Keratinocyte (primary cell): ENCODE measurements at regions not wholly inside any gene's neighbourhood (a gene's known extent, or its start where the extent isn't known, plus 50 kb on each side); places are given as distances from the start of the nearest gene placed in this dataset.

Experiments
- DNase-seq: peaks from one replicate; pipeline ENCODE4 v3.0.0-alpha.2; 2011; ENCODE audit warnings: low read depth, missing footprints, low spot score
- FAIRE-seq: peaks from 2 replicates; lab custom pipeline; 2011; peaks lifted over from hg19 to GRCh38; lab: Jason Lieb, UNC
- H2AFZ ChIP-seq: 2 replicates; pipeline ENCODE4 v1.6.0; 2012; ENCODE audit warnings: low read length, control low read depth, inconsistent platforms; ENCODE audit not compliant: control insufficient read depth
- H3K27ac ChIP-seq: 2 replicates; pipeline ENCODE4 v1.5.1; 2011; ENCODE audit warnings: low read length; ENCODE audit not compliant: control insufficient read depth, insufficient read depth
- H3K27me3 ChIP-seq: 3 replicates; pipeline ENCODE4 v1.6.0; 2011; ENCODE audit warnings: low read length; ENCODE audit not compliant: control insufficient read depth, insufficient read depth; ENCODE audit errors: extremely low read depth
- H3K36me3 ChIP-seq, 2 experiments: 2 replicates in 1 of 2; 3 replicates in 1 of 2; pipeline ENCODE4 v1.5.1; 2011; ENCODE audit warnings: low read length in 2 of 2, mild to moderate bottlenecking in 1 of 2; ENCODE audit not compliant: control insufficient read depth in 2 of 2, insufficient read depth in 2 of 2; ENCODE audit errors: extremely low read depth in 1 of 2
- H3K4me1 ChIP-seq: 3 replicates; pipeline ENCODE4 v1.5.1; 2011; ENCODE audit warnings: low read length; ENCODE audit not compliant: control insufficient read depth, insufficient read depth; ENCODE audit errors: extremely low read depth
- H3K4me2 ChIP-seq: 3 replicates; pipeline ENCODE4 v1.6.0; 2011; ENCODE audit warnings: low read depth, low read length; ENCODE audit not compliant: control insufficient read depth, insufficient read depth; ENCODE audit errors: extremely low read depth
- H3K4me3 ChIP-seq, 3 experiments: fragments of 200-600 bp in 1 of 3; sonication (generic) in 1 of 3; 2 replicates in 2 of 3; 3 replicates in 1 of 3; pipeline ENCODE4 v1.5.1; 2011 to 2016; ENCODE audit warnings: low read length in 3 of 3, mild to moderate bottlenecking in 3 of 3, control low read depth in 2 of 3, inconsistent platforms in 1 of 3, low read depth in 1 of 3, mixed read lengths in 1 of 3, mixed run types in 1 of 3, moderate library complexity in 1 of 3; ENCODE audit not compliant: control insufficient read depth in 2 of 3, insufficient read depth in 2 of 3; ENCODE audit errors: extremely low read depth in 1 of 3
- H3K79me2 ChIP-seq: 2 replicates; pipeline ENCODE4 v1.6.0; 2012; ENCODE audit warnings: low read length; ENCODE audit not compliant: control insufficient read depth, insufficient read depth
- H3K9ac ChIP-seq: 3 replicates; pipeline ENCODE4 v1.6.0; 2011; ENCODE audit warnings: low read length; ENCODE audit not compliant: control insufficient read depth, insufficient read depth; ENCODE audit errors: extremely low read depth
- H3K9me1 ChIP-seq: 3 replicates; pipeline ENCODE4 v1.6.0; 2011; ENCODE audit warnings: low read length; ENCODE audit not compliant: control insufficient read depth, insufficient read depth; ENCODE audit errors: extremely low read depth
- H3K9me3 ChIP-seq: 2 replicates; pipeline ENCODE4 v1.5.1; 2012; ENCODE audit warnings: low read depth, low read length; ENCODE audit not compliant: control insufficient read depth
- H4K20me1 ChIP-seq: 3 replicates; pipeline ENCODE4 v1.6.0; 2011; ENCODE audit warnings: low read length; ENCODE audit not compliant: control insufficient read depth, insufficient read depth; ENCODE audit errors: extremely low read depth
- EZH2 ChIP-seq: IDR thresholded peaks from one replicate; pipeline ENCODE4 v1.6.1; 2012; ENCODE audit warnings: inconsistent platforms, mild to moderate bottlenecking, low read length, moderate library complexity
- dilution Hi-C: fragments of 300-500 bp; cut with MboI; formaldehyde crosslinking; loops from one replicate; pipeline ENCODE4 v1.7.0; 2020; ENCODE audit warnings: low sequenced_read_pairs; ENCODE audit not compliant: extremely low pct_ligation_motif_present
- TF ChIP-seq, protein P1 (sequence below), 3 experiments: IDR thresholded peaks in 1 of 3; conservative IDR thresholded peaks in 1 of 3; optimal IDR thresholded peaks in 1 of 3; 2 replicates in 2 of 3; 3 replicates in 1 of 3; pipeline versions ENCODE3 to v1.5.1; 2011; ENCODE audit warnings: low read length in 3 of 3, mild to moderate bottlenecking in 3 of 3, moderate library complexity in 2 of 3, control low read depth in 1 of 3, inconsistent platforms in 1 of 3; ENCODE audit not compliant: insufficient read depth in 2 of 3; ENCODE audit errors: extremely low read depth in 1 of 3

DNA sequence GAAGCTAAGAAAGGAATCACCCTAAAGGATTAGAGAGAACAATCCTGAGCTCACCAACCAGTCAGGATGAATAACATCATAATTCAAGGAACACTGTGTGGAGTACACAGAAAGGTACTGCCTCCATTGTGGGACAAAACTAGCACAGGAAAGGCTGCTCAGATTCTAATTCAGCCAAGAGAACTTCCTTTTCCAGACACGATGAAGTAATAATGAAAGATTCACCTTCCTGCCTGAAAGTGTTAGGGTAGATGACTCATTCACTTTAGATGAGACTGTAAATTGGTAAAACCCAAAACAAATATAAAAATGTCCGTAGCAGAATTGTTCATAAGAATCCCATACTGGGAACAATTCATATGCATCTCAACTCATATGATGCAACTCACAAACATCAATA is 167.2 kb downstream of the CDC14C start:
- H3K27me3 ChIP-seq = no peaks in the 10 kb centered on the region
- TF ChIP-seq, protein P1, sequence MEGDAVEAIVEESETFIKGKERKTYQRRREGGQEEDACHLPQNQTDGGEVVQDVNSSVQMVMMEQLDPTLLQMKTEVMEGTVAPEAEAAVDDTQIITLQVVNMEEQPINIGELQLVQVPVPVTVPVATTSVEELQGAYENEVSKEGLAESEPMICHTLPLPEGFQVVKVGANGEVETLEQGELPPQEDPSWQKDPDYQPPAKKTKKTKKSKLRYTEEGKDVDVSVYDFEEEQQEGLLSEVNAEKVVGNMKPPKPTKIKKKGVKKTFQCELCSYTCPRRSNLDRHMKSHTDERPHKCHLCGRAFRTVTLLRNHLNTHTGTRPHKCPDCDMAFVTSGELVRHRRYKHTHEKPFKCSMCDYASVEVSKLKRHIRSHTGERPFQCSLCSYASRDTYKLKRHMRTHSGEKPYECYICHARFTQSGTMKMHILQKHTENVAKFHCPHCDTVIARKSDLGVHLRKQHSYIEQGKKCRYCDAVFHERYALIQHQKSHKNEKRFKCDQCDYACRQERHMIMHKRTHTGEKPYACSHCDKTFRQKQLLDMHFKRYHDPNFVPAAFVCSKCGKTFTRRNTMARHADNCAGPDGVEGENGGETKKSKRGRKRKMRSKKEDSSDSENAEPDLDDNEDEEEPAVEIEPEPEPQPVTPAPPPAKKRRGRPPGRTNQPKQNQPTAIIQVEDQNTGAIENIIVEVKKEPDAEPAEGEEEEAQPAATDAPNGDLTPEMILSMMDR (optimal IDR thresholded peaks at IDR 0.05 in 1 of 3, IDR thresholded peaks at IDR 0.05 in 1 of 3, conservative IDR thresholded peaks at IDR 0.05 in 1 of 3; ENCODE audit: extremely low read depth in 1 of 3, insufficient read depth in 2 of 3, low read length in 3 of 3) = no peak
- TF ChIP-seq EZH2 = no peak
- no peaks in the 10 kb centered on the region for H3K9me3 ChIP-seq
- no peaks in the 10 kb centered on the region for H4K20me1 ChIP-seq
- peak overlapping the region; percentile 16 for H3K4me2 ChIP-seq
- no peaks in the 10 kb centered on the region for H3K4me1 ChIP-seq
- FAIRE-seq (peak; percentile 63), DNase-seq (no peak)
- H3K36me3 ChIP-seq = no peaks in the 10 kb centered on the region
- H3K79me2 ChIP-seq = no peaks in the 10 kb centered on the region
- H3K27ac ChIP-seq = no peak overlapping the region
- no peak overlapping the region for H3K9ac ChIP-seq
- no peaks in the 10 kb centered on the region for H3K9me1 ChIP-seq
- dilution Hi-C loops = no loop called here
- peak overlapping the region; percentile 70 for H2AFZ ChIP-seq
- no peak overlapping the region for H3K4me3 ChIP-seq

DNA sequence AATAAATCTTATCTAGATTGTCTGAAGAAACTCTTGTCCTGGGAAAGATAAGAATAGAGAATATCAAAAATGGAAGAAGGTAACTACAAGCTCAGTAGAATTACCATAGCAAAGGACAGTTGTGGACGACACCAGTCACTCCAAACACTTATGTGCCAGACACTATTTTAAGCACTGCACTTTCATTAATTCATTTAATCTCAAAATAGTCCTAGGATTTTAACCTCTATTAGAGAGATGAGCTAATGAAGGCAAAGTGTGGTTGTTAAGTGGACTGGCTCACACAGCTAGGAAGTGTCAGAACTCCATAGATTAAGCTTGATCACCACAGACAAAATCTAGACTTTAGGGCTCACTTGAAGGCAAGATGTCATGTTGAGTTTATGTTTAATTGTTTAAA is 168.9 kb downstream of the CDC14C start:
- Histone ChIP-seq H3K9me3 (no peaks in the 10 kb centered on the region), H3K9me1 (no peaks in the 10 kb centered on the region), H3K4me1 (no peaks in the 10 kb centered on the region), H3K79me2 (no peaks in the 10 kb centered on the region), H3K27me3 (no peaks in the 10 kb centered on the region), H3K27ac (no peak overlapping the region), H3K9ac (no peak overlapping the region), H4K20me1 (no peaks in the 10 kb centered on the region), H3K36me3 (no peaks in the 10 kb centered on the region), H2AFZ (no peak overlapping the region), H3K4me3 (no peak overlapping the region), H3K4me2 (no peak overlapping the region)
- dilution Hi-C loops = no loop called here
- TF ChIP-seq EZH2 = no peak
- TF ChIP-seq, protein P1 (optimal IDR thresholded peaks at IDR 0.05 in 1 of 3, IDR thresholded peaks at IDR 0.05 in 1 of 3, conservative IDR thresholded peaks at IDR 0.05 in 1 of 3; ENCODE audit: extremely low read depth in 1 of 3, insufficient read depth in 2 of 3, low read length in 3 of 3) = no peak
- DNase-seq (no peak), FAIRE-seq (no peak)
